HFF-Myc (cell line): ENCODE measurements at regions not wholly inside any gene's neighbourhood (a gene's known extent, or its start where the extent isn't known, plus 50 kb on each side); places are given as distances from the start of the nearest gene placed in this dataset.

Experiments
- DNase-seq: peaks from one replicate; pipeline ENCODE4 v3.0.0-alpha.2; 2011; ENCODE audit warnings: low read depth; ENCODE audit errors: extremely low read depth
- H3K4me3 ChIP-seq: replicated peaks from 2 replicates; pipeline ENCODE4 v1.5.1; 2011; ENCODE audit warnings: low read depth, mild to moderate bottlenecking, control low read depth, low read length
- CTCF ChIP-seq: IDR thresholded peaks from 2 replicates; pipeline ENCODE4 v1.5.1; 2012; ENCODE audit warnings: mild to moderate bottlenecking, low read depth, low read length, control low read depth; ENCODE audit errors: missing control alignments

- TF ChIP-seq CTCF, result peak; percentile 12
- DNase-seq, result no peak
These were observed 494.6 kb downstream of the CDH11 start for GRCh38 chr16:64627288-64627687.

GRCh38 chr16:64626776-64627175 is 495.1 kb downstream of the CDH11 start:
- no peak for TF ChIP-seq CTCF
- H3K4me3 ChIP-seq, result no peak overlapping the region
- DNase-seq, result no peak

More at GRCh38 chr16:64627288-64627687, 494.6 kb downstream of the CDH11 start:
- H3K4me3 ChIP-seq, result no peak overlapping the region

DNA sequence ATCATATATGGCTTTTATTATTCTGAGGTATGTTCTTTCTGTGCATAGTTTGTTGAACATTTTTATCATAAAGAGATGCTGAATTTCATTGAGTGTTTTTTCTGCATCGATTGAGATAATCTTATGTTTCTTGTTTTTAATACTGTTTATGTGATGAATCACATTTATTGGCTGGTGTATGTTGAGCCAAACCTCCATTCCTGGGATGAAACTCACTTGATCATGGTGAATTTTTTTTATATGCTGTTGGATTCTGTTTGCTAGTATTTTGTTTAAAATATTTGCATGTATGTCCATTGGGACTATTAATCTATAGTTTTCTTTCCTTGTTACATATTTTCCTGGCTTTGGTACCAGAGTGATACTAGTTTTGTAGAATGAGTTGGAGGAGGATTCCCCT is 500.2 kb downstream of the CDH11 start:
- no peak overlapping the region for H3K4me3 ChIP-seq
- TF ChIP-seq CTCF, result no peak
- no peak for DNase-seq

- no peak for TF ChIP-seq CTCF
- H3K4me3 ChIP-seq, result no peak overlapping the region
- no peak for DNase-seq
These were observed 503.9 kb downstream of the CDH11 start for GRCh38 chr16:64617836-64618476.

DNA sequence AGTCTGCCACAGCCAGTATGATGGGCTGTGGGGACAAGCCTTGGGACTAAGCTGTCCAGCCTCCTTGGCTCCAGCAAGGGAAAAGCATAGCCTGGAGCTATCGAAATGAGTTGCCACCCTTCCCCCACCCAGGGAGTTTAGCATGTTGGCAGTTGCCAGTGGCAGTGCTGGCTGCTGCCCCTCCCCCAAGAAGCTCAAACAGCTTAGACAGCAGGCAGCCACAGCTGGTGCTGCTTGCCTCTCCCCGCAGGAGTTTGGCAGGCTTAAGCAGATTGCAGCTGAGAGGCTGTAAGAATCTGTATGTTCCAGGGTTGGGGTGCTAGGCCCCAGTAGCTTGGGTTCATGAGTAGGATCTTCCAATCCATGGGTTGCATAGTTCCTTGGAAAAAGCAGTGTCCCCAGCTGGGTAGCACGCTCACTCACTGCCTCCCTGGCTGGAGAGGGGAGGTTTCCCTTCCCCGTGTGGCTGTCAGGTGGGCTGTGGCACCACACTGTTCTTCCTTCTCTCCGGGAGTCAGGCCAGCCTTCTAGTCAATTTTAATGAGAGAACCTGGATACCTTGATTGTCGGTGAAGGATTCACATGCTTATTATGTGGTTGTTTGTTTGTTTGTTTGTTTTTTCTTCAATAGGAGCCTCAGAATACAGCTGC is 506.1 kb downstream of the CDH11 start:
- peak; percentile 5 for DNase-seq
- H3K4me3 ChIP-seq, result no peak overlapping the region
- no peak for TF ChIP-seq CTCF

- H3K4me3 ChIP-seq, result no peak overlapping the region
- TF ChIP-seq CTCF, result no peak
These were observed 525.7 kb downstream of the CDH11 start for GRCh38 chr16:64596196-64596595.

More at GRCh38 chr16:64596196-64596595, 525.7 kb downstream of the CDH11 start:
- DNase-seq, result no peak
